ENCODE measurements at regions not wholly inside any gene's neighbourhood (a gene's known extent, or its start where the extent isn't known, plus 50 kb on each side); places are given as distances from the start of the nearest gene placed in this dataset.

DNA sequence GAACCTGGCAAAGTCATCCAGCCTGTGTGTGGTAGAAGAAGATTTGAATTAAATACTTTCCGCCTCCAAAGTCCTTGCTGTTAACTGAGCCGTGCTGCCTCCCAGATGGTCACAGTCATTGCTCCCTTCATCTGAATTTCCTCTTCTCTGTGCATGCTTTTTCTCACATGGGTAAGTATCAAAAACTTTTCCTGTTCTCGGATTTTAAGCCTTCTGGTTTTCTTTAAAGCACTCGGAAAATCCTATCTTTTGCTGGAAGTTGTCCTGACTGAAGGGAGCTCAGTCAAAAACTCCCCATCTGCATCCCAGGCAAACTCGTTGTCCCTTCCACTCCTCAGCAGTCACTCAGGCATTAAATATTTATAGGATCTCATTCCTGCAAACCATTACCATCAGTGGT is 290.0 kb upstream of the PIK3R1 start:
- TF ChIP-seq, protein P1, sequence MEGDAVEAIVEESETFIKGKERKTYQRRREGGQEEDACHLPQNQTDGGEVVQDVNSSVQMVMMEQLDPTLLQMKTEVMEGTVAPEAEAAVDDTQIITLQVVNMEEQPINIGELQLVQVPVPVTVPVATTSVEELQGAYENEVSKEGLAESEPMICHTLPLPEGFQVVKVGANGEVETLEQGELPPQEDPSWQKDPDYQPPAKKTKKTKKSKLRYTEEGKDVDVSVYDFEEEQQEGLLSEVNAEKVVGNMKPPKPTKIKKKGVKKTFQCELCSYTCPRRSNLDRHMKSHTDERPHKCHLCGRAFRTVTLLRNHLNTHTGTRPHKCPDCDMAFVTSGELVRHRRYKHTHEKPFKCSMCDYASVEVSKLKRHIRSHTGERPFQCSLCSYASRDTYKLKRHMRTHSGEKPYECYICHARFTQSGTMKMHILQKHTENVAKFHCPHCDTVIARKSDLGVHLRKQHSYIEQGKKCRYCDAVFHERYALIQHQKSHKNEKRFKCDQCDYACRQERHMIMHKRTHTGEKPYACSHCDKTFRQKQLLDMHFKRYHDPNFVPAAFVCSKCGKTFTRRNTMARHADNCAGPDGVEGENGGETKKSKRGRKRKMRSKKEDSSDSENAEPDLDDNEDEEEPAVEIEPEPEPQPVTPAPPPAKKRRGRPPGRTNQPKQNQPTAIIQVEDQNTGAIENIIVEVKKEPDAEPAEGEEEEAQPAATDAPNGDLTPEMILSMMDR (optimal IDR thresholded peaks at IDR 0.05 in 1 of 3, IDR thresholded peaks at IDR 0.05 in 1 of 3, conservative IDR thresholded peaks at IDR 0.05 in 1 of 3; ENCODE audit: extremely low read depth in 1 of 3, insufficient read depth in 2 of 3, low read length in 3 of 3): no peak
- TF ChIP-seq EZH2 (IDR thresholded peaks at IDR 0.05; ENCODE audit: low read length): no peak
